Mucosa of descending colon (tissue), 3 donors: ENCODE measurements at regions not wholly inside any gene's neighbourhood (a gene's known extent, or its start where the extent isn't known, plus 50 kb on each side); places are given as distances from the start of the nearest gene placed in this dataset.

Source experiments
- ATAC-seq: fragments of 200-7000 bp; cut with Tn5 transposase; one replicate; pipeline ENCODE4 v1.9.1; 2020; ENCODE audit warnings: mild to moderate bottlenecking, moderate library complexity
- DNase-seq, 3 donors: peaks; one replicate each; pipeline ENCODE4 v3.0.0-alpha.2; 2020
- H3K36me3 ChIP-seq: fragments of 200-600 bp; one replicate; pipeline ENCODE4 v1.8.0; 2021; ENCODE audit warnings: low read depth, mild to moderate bottlenecking
- H3K4me1 ChIP-seq: fragments of 200-600 bp; one replicate; pipeline ENCODE4 v1.8.0; 2021; ENCODE audit warnings: low read depth, mild to moderate bottlenecking
- H3K4me3 ChIP-seq: fragments of 200-600 bp; one replicate; pipeline ENCODE4 v1.8.0; 2021; ENCODE audit warnings: mild to moderate bottlenecking
- H3K9me3 ChIP-seq: fragments of 200-600 bp; one replicate; pipeline ENCODE4 v1.8.0; 2021; ENCODE audit warnings: mild to moderate bottlenecking
- CTCF ChIP-seq: fragments of 200-600 bp; IDR thresholded peaks from one replicate; pipeline ENCODE4 v1.8.0; 2022; ENCODE audit warnings: antibody characterized with exemption, mild to moderate bottlenecking
- intact Hi-C, 2 donors: fragments of 100-400 bp; cut with DNase I in 1 of 2; cut with micrococcal nuclease in 1 of 2; formaldehyde crosslinking; loops; one replicate each; pipeline versions ENCODE4 v1.11.0 to v1.11.1; 2022; cut with DNase I, micrococcal nuclease
- donor health status: DM: no; HTN: no; CAD: no; lungs with moderate emphysema.
- donor health status: DM: no; HTN: no; CAD: no.
- donor health status: DM: no; HTN: yes; CAD: no.

- Histone ChIP-seq H3K36me3 (no peaks in the 10 kb centered on the region), H3K4me3 (no peak overlapping the region), H3K4me1 (no peaks in the 10 kb centered on the region), H3K9me3 (no peaks in the 10 kb centered on the region)
- ATAC-seq (no peak), DNase-seq (no peak)
- TF ChIP-seq CTCF, result no peak
- intact Hi-C loops, result no loop called here
Observed at GRCh38 chr15:61759639-61760038, 300.6 kb downstream of the VPS13C start.

- Histone ChIP-seq H3K4me1 (no peaks in the 10 kb centered on the region), H3K36me3 (no peaks in the 10 kb centered on the region), H3K4me3 (no peak overlapping the region), H3K9me3 (no peaks in the 10 kb centered on the region)
- intact Hi-C loops, result no loop called here
- no peak for ATAC-seq
- no peak for TF ChIP-seq CTCF
- no peak for DNase-seq
Observed at GRCh38 chr15:61756071-61756820, 304.0 kb downstream of the VPS13C start.

GRCh38 chr15:61755467-61755866 lies 304.8 kb downstream of the VPS13C start:
- Histone ChIP-seq H3K9me3 (no peaks in the 10 kb centered on the region), H3K4me1 (no peaks in the 10 kb centered on the region), H3K36me3 (no peaks in the 10 kb centered on the region), H3K4me3 (no peak overlapping the region)
- no peak for DNase-seq
- intact Hi-C loops, result no loop called here
- no peak for ATAC-seq
- no peak for TF ChIP-seq CTCF

- H3K36me3 ChIP-seq, result no peaks in the 10 kb centered on the region
- ATAC-seq, result no peak
- DNase-seq, result no peak
- TF ChIP-seq CTCF, result no peak
- intact Hi-C loops, result no loop called here
- H3K4me3 ChIP-seq, result no peak overlapping the region
- H3K9me3 ChIP-seq, result no peaks in the 10 kb centered on the region
- no peaks in the 10 kb centered on the region for H3K4me1 ChIP-seq
Observed at GRCh38 chr15:61753018-61753710, 307.1 kb downstream of the VPS13C start.

GRCh38 chr15:61752001-61752400 lies 308.2 kb downstream of the VPS13C start:
- H3K36me3 ChIP-seq, result no peaks in the 10 kb centered on the region
- no peak overlapping the region for H3K4me3 ChIP-seq
- DNase-seq (no peak), ATAC-seq (no peak)
- H3K4me1 ChIP-seq, result no peaks in the 10 kb centered on the region
- intact Hi-C loops, result no loop called here
- H3K9me3 ChIP-seq, result no peaks in the 10 kb centered on the region
- no peak for TF ChIP-seq CTCF
